ENCODE measurements at regions not wholly inside any gene's neighbourhood (a gene's known extent, or its start where the extent isn't known, plus 50 kb on each side); places are given as distances from the start of the nearest gene placed in this dataset.

GRCh38 chr1:219467524-219467923 is 145.4 kb downstream of the ZC3H11B start:
- DNase-seq: no peak

- no peak for DNase-seq
Observed at GRCh38 chr1:219466766-219467165, 146.1 kb downstream of the ZC3H11B start.

- DNase-seq: no peak
Observed at GRCh38 chr1:219465212-219466093, 147.5 kb downstream of the ZC3H11B start.

- no peak for DNase-seq
Observed at GRCh38 chr1:219463636-219464035, 149.3 kb downstream of the ZC3H11B start.

GRCh38 chr1:219461981-219462400 is 150.9 kb downstream of the ZC3H11B start:
- no peak for DNase-seq

- no peak for DNase-seq
Observed at GRCh38 chr1:219460896-219461815, 151.7 kb downstream of the ZC3H11B start.

GRCh38 chr1:219460081-219460895 is 152.6 kb downstream of the ZC3H11B start:
- no peak for DNase-seq

GRCh38 chr1:219459351-219460080 is 153.4 kb downstream of the ZC3H11B start:
- DNase-seq: no peak

- no peak for DNase-seq
Observed at GRCh38 chr1:219446288-219446687, 166.6 kb downstream of the ZC3H11B start.

- DNase-seq: no peak
Observed at GRCh38 chr1:219445864-219446263, 167.0 kb downstream of the ZC3H11B start.

- no peak for DNase-seq
Observed at GRCh38 chr1:219444474-219444873, 168.4 kb downstream of the ZC3H11B start.

GRCh38 chr1:219443763-219444162 is 169.1 kb downstream of the ZC3H11B start:
- DNase-seq: no peak

GRCh38 chr1:219442611-219443061 is 170.3 kb downstream of the ZC3H11B start:
- DNase-seq: no peak

- no peak for DNase-seq
Observed at GRCh38 chr1:219441884-219442283, 171.0 kb downstream of the ZC3H11B start.

- DNase-seq: no peak
Observed at GRCh38 chr1:219439376-219439775, 173.5 kb downstream of the ZC3H11B start.

- no peak for DNase-seq
Observed at GRCh38 chr1:219438386-219438785, 174.5 kb downstream of the ZC3H11B start.

- DNase-seq: no peak
Observed at GRCh38 chr1:219434923-219435297, 178.0 kb downstream of the ZC3H11B start.

- no peak for DNase-seq
Observed at GRCh38 chr1:219434285-219434922, 178.5 kb downstream of the ZC3H11B start.

- no peak for DNase-seq
Observed at GRCh38 chr1:219433496-219434131, 179.3 kb downstream of the ZC3H11B start.

GRCh38 chr1:219433001-219433400 is 179.9 kb downstream of the ZC3H11B start:
- no peak for DNase-seq

GRCh38 chr1:219432191-219432606 is 180.7 kb downstream of the ZC3H11B start:
- DNase-seq: no peak
